ENCODE measurements at regions not wholly inside any gene's neighbourhood (a gene's known extent, or its start where the extent isn't known, plus 50 kb on each side); places are given as distances from the start of the nearest gene placed in this dataset.

DNA sequence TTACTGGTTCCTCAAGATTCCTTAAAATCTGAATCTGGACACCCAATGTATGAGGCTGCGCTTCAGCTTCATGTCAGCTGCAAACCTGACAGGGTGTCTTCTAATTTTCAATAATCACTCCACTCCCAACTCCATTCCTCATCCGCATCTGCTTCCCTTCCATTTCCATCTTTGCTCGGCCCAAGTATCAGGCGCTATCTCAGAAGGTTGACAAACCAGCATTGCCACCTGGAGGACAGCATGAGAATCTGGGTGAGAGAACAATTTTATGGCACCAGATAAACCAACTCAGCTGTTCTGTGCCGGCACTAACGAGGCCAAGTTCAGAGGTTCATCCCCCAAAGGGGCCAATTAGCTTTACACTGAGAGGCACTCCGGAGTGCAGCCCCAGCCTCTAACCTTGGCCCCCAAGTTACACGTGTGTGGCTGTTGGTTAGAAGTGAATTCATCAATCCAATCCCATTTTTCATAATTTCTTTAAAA lies 79.1 kb upstream of the LMO2 start (continued):
- TF ChIP-seq RAD51 (IDR thresholded peaks at IDR 0.05; ENCODE audit: borderline replicate concordance, low read depth): no peak
- TF ChIP-seq MTA1 (IDR thresholded peaks at IDR 0.05; ENCODE audit: borderline replicate concordance): no peak
- TF ChIP-seq, protein P1, sequence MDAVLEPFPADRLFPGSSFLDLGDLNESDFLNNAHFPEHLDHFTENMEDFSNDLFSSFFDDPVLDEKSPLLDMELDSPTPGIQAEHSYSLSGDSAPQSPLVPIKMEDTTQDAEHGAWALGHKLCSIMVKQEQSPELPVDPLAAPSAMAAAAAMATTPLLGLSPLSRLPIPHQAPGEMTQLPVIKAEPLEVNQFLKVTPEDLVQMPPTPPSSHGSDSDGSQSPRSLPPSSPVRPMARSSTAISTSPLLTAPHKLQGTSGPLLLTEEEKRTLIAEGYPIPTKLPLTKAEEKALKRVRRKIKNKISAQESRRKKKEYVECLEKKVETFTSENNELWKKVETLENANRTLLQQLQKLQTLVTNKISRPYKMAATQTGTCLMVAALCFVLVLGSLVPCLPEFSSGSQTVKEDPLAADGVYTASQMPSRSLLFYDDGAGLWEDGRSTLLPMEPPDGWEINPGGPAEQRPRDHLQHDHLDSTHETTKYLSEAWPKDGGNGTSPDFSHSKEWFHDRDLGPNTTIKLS (IDR thresholded peaks at IDR 0.05; ENCODE audit: borderline replicate concordance, low read depth): no peak
- no peak for TF ChIP-seq NELFE (IDR thresholded peaks at IDR 0.05; ENCODE audit: insufficient read depth, insufficient read length)
- TF ChIP-seq, protein P2, sequence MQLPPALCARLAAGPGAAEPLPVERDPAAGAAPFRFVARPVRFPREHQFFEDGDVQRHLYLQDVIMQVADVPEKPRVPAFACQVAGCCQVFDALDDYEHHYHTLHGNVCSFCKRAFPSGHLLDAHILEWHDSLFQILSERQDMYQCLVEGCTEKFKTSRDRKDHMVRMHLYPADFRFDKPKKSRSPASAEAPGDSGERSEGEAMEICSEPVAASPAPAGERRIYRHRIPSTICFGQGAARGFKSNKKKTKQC (CRISPR knock-in tag; IDR thresholded peaks at IDR 0.05): no peak
- TF ChIP-seq SP1 (CRISPR knock-in tag; IDR thresholded peaks at IDR 0.05): no peak
- TF ChIP-seq HLTF (IDR thresholded peaks at IDR 0.05): peak; percentile 58; the same call in 1 of the 2 replicates
- TF ChIP-seq, protein P3, sequence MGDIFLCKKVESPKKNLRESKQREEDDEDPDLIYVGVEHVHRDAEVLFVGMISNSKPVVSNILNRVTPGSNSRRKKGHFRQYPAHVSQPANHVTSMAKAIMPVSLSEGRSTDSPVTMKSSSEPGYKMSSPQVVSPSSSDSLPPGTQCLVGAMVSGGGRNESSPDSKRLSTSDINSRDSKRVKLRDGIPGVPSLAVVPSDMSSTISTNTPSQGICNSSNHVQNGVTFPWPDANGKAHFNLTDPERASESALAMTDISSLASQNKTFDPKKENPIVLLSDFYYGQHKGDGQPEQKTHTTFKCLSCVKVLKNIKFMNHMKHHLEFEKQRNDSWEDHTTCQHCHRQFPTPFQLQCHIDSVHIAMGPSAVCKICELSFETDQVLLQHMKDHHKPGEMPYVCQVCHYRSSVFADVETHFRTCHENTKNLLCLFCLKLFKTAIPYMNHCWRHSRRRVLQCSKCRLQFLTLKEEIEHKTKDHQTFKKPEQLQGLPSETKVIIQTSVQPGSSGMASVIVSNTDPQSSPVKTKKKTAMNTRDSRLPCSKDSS (IDR thresholded peaks at IDR 0.05; ENCODE audit: low read depth, partially characterized antibody): no peak
- TF ChIP-seq MYC (IDR thresholded peaks at IDR 0.05; ENCODE audit: low read depth, low read length): no peak
- no peak for TF ChIP-seq MYC (CRISPR knock-in tag; IDR thresholded peaks at IDR 0.05; ENCODE audit: borderline replicate concordance, low read depth)
- TF ChIP-seq ZFP36 (IDR thresholded peaks at IDR 0.05; ENCODE audit: low read depth, low read length, partially characterized antibody): no peak
- TF ChIP-seq KHSRP (IDR thresholded peaks at IDR 0.05): 0 out of 2 replicates have a peak, but pooled peaks have one; percentile 10
- peak; percentile 80 for TF ChIP-seq ZNF316 (IDR thresholded peaks at IDR 0.05)
- TF ChIP-seq ARHGAP35 (IDR thresholded peaks at IDR 0.05; ENCODE audit: partially characterized antibody): no peak
- TF ChIP-seq ZSCAN29 (IDR thresholded peaks at IDR 0.05): no peak
- no peak for TF ChIP-seq ASH1L (IDR thresholded peaks at IDR 0.05; ENCODE audit: borderline replicate concordance, low read depth, partially characterized antibody)
- TF ChIP-seq, protein P4, sequence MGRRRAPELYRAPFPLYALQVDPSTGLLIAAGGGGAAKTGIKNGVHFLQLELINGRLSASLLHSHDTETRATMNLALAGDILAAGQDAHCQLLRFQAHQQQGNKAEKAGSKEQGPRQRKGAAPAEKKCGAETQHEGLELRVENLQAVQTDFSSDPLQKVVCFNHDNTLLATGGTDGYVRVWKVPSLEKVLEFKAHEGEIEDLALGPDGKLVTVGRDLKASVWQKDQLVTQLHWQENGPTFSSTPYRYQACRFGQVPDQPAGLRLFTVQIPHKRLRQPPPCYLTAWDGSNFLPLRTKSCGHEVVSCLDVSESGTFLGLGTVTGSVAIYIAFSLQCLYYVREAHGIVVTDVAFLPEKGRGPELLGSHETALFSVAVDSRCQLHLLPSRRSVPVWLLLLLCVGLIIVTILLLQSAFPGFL (CRISPR knock-in tag; IDR thresholded peaks at IDR 0.05): no peak
- TF ChIP-seq HEY1 (CRISPR knock-in tag; IDR thresholded peaks at IDR 0.05; ENCODE audit: borderline replicate concordance): no peak
- no peak for TF ChIP-seq CBX5 (IDR thresholded peaks at IDR 0.05; ENCODE audit: borderline replicate concordance, low read depth)
- no peak for TF ChIP-seq SMAD3 (CRISPR knock-in tag; conservative IDR thresholded peaks at IDR 0.05)
- TF ChIP-seq THRAP3 (IDR thresholded peaks at IDR 0.05; ENCODE audit: borderline replicate concordance): no peak
- no peak for TF ChIP-seq EWSR1 (IDR thresholded peaks at IDR 0.05; ENCODE audit: borderline replicate concordance, low read depth, partially characterized antibody)
- no peak for TF ChIP-seq NFXL1 (CRISPR knock-in tag; IDR thresholded peaks at IDR 0.05)
- TF ChIP-seq, protein P5, sequence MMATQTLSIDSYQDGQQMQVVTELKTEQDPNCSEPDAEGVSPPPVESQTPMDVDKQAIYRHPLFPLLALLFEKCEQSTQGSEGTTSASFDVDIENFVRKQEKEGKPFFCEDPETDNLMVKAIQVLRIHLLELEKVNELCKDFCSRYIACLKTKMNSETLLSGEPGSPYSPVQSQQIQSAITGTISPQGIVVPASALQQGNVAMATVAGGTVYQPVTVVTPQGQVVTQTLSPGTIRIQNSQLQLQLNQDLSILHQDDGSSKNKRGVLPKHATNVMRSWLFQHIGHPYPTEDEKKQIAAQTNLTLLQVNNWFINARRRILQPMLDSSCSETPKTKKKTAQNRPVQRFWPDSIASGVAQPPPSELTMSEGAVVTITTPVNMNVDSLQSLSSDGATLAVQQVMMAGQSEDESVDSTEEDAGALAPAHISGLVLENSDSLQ (IDR thresholded peaks at IDR 0.05): no peak
- TF ChIP-seq PHF20 (IDR thresholded peaks at IDR 0.05; ENCODE audit: partially characterized antibody): no peak
- TF ChIP-seq SIN3B (IDR thresholded peaks at IDR 0.05; ENCODE audit: low read depth): no peak
- no peak for TF ChIP-seq ZFP1 (CRISPR knock-in tag; IDR thresholded peaks at IDR 0.05)

Measured in K562 (cell line).